GM18499 (cell line): ENCODE measurements at regions not wholly inside any gene's neighbourhood (a gene's known extent, or its start where the extent isn't known, plus 50 kb on each side); places are given as distances from the start of the nearest gene placed in this dataset.

ENCODE experiments used
- ATAC-seq: cut with Tn5 transposase; IDR thresholded peaks from one replicate; pipeline ENCODE4 v1.9.1; 2021; ENCODE audit warnings: moderate number of reproducible peaks; ENCODE audit not compliant: insufficient read depth, unreplicated experiment

- no peak for ATAC-seq
Measured at GRCh38 chr2:136208682-136209420, 90.9 kb upstream of the CXCR4 start.

- no peak for ATAC-seq
Measured at GRCh38 chr2:136207665-136208064, 89.7 kb upstream of the CXCR4 start.

- ATAC-seq, result peak; percentile 34
Measured at GRCh38 chr2:136207030-136207623, 89.2 kb upstream of the CXCR4 start.

- peak; percentile 92 for ATAC-seq
Measured at GRCh38 chr2:136206613-136207012, 88.7 kb upstream of the CXCR4 start.

- no peak for ATAC-seq
Measured at GRCh38 chr2:136205615-136206014, 87.7 kb upstream of the CXCR4 start.

- ATAC-seq, result no peak
Measured at GRCh38 chr2:136204971-136205370, 87.0 kb upstream of the CXCR4 start.

- no peak for ATAC-seq
Measured at GRCh38 chr2:136195226-136195625, 77.3 kb upstream of the CXCR4 start.

GRCh38 chr2:136191041-136191440 lies 73.1 kb upstream of the CXCR4 start:
- no peak for ATAC-seq

GRCh38 chr2:136189221-136189782 lies 71.4 kb upstream of the CXCR4 start:
- no peak for ATAC-seq

GRCh38 chr2:136188086-136188485 lies 70.1 kb upstream of the CXCR4 start:
- no peak for ATAC-seq

- ATAC-seq, result no peak
Measured at GRCh38 chr2:136185981-136186776, 68.2 kb upstream of the CXCR4 start.

GRCh38 chr2:136183097-136183496 lies 65.1 kb upstream of the CXCR4 start:
- ATAC-seq, result no peak

- ATAC-seq, result no peak
Measured at GRCh38 chr2:136182315-136182714, 64.4 kb upstream of the CXCR4 start.

- ATAC-seq, result no peak
Measured at GRCh38 chr2:136179602-136179975, 61.6 kb upstream of the CXCR4 start.

GRCh38 chr2:136178941-136179601 lies 61.1 kb upstream of the CXCR4 start:
- ATAC-seq, result no peak

GRCh38 chr2:136175868-136176267 lies 57.9 kb upstream of the CXCR4 start:
- no peak for ATAC-seq

GRCh38 chr2:136175466-136175865 lies 57.5 kb upstream of the CXCR4 start:
- no peak for ATAC-seq

- ATAC-seq, result no peak
Measured at GRCh38 chr2:136173126-136173525, 55.2 kb upstream of the CXCR4 start.

GRCh38 chr2:136171223-136171622 lies 53.3 kb upstream of the CXCR4 start:
- ATAC-seq, result no peak

- ATAC-seq, result no peak
Measured at GRCh38 chr2:136168720-136169119, 50.8 kb upstream of the CXCR4 start.
